ENCODE measurements at regions not wholly inside any gene's neighbourhood (a gene's known extent, or its start where the extent isn't known, plus 50 kb on each side); places are given as distances from the start of the nearest gene placed in this dataset.

DNA sequence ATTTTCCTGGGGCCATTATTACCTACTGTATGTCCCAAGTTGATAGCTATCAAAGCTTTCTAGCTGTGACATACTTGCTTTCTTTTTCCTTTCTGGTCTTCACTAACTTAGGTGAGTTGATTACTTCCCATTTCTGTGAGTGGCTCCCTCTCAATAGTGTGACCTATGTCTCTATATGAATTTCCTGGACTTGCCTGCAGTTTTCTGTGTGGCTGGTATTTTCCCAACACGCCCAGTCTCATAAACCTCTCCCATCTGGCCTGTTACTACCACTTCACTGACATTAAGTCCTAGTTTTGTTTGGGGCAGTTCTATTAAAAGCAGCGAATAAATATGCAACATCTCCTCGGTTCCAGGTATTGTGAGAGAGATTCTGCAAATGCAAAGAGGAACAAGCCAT is 671.2 kb downstream of the SI start (continued):
- TF ChIP-seq CTCF (IDR thresholded peaks at IDR 0.05 in 2 of 3, conservative IDR thresholded peaks at IDR 0.05 in 1 of 3; ENCODE audit: borderline replicate concordance in 1 of 3, insufficient read depth in 1 of 3, low read depth in 2 of 3, low read length in 2 of 3), result no peak
- TF ChIP-seq SP1 (IDR thresholded peaks at IDR 0.05; ENCODE audit: low read depth), result no peak
- TF ChIP-seq ZFX (IDR thresholded peaks at IDR 0.05), result no peak

DNA sequence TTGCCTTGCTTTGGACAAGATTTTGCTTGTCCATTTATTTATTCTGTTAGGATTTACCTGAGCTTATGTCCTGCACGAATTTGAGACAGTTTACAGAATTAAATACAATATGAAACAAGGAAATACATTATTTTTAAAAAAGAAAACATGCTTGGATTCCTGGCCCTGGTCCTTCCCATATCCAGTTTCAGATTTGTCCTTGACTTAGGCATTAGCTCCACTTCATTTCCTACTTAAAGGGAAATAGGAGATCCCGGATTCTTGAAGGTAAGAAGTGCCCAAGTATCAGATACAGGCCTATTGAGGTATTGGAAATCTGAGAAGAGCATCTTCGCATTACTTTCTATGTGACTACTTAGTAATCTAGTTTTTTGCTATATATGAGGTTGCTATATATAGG is 672.0 kb downstream of the SI start:
- H4K20me1 ChIP-seq (ENCODE audit: insufficient read depth), result no peaks in the 10 kb centered on the region
- H3K4me2 ChIP-seq (ENCODE audit: low read length), result no peak overlapping the region
- no peak for DNase-seq (ENCODE audit: low read depth, low spot score)
- H3K27ac ChIP-seq (ENCODE audit: low read depth, low read length), result no peak overlapping the region
- no peaks in the 10 kb centered on the region for H3K36me3 ChIP-seq (ENCODE audit: control insufficient read depth in 1 of 2, insufficient read depth in 2 of 2, low read length in 2 of 2)
- ChIA-PET POLR2A (no interaction called here), CTCF (interaction anchor here (0.9 to 1.2 kb wide), 2 partner anchors 13 to 17 kb away, joined by 4 read pairs; no protein-coding TSS in a partner anchor), RAD21 (ENCODE audit: low non-redundant PET in 1 of 2, low total read pairs in 2 of 2, uncharacterized antibody in 2 of 2, unreplicated experiment in 2 of 2) (no interaction called here)
- H2AFZ ChIP-seq (ENCODE audit: low read depth, low read length, poor library complexity, severe bottlenecking), result no peak overlapping the region
- no peaks in the 10 kb centered on the region for H3K9me3 ChIP-seq (ENCODE audit: control insufficient read depth in 1 of 2, insufficient read depth in 1 of 2, low read depth in 1 of 2, low read length in 2 of 2)
- H3K27me3 ChIP-seq (ENCODE audit: insufficient read depth, low read length), result no peaks in the 10 kb centered on the region
- H3K4me1 ChIP-seq (ENCODE audit: control insufficient read depth in 1 of 2, insufficient read depth in 2 of 2, low read length in 2 of 2), result no peaks in the 10 kb centered on the region
- H3K4me3 ChIP-seq (replicated peaks in 1 of 2; ENCODE audit: low read depth in 1 of 2, low read length in 2 of 2), result no peak overlapping the region
- H3K79me2 ChIP-seq (ENCODE audit: insufficient read depth, low read length), result no peaks in the 10 kb centered on the region
- no TSS peak for BruUV-seq (replicated peaks)
- no peak overlapping the region for H3K9ac ChIP-seq (ENCODE audit: low read length)
- TF ChIP-seq ZNF274 (IDR thresholded peaks at IDR 0.05; ENCODE audit: low read depth, low read length) (no peak), TCF7L2 (IDR thresholded peaks at IDR 0.05; ENCODE audit: borderline replicate concordance, extremely low read depth, insufficient read depth, insufficient read length) (no peak), YY1 (IDR thresholded peaks at IDR 0.05; ENCODE audit: extremely low read depth, insufficient replicate concordance, low read depth, low read length) (no peak)
- no peaks in the 10 kb centered on the region for H3K9me2 ChIP-seq (ENCODE audit: insufficient read depth)
- no peak for ATAC-seq
- intact Hi-C loops (cut with micrococcal nuclease), result no loop called here

Measured in HCT116 (cell line).